ENCODE measurements at regions not wholly inside any gene's neighbourhood (a gene's known extent, or its start where the extent isn't known, plus 50 kb on each side); places are given as distances from the start of the nearest gene placed in this dataset.
A peak's percentile ranks its signal among the peaks of the same experiment; 100 is the strongest.

- Histone ChIP-seq H3K9me3 (no peaks in the 10 kb centered on the region), H3K27me3 (no peaks in the 10 kb centered on the region), H3K36me3 (no peaks in the 10 kb centered on the region), H3K4me3 (no peak overlapping the region)
- DNase-seq, result no peak
Observed at GRCh38 chr11:98835335-98835734, 185.4 kb upstream of the CNTN5 start.

- no peak for DNase-seq
- no peak overlapping the region for H3K4me3 ChIP-seq
- no peaks in the 10 kb centered on the region for H3K36me3 ChIP-seq
- no peaks in the 10 kb centered on the region for H3K27me3 ChIP-seq
- no peaks in the 10 kb centered on the region for H3K9me3 ChIP-seq
Observed at GRCh38 chr11:98836156-98836555, 184.6 kb upstream of the CNTN5 start.

GRCh38 chr11:98842187-98842586 lies 178.6 kb upstream of the CNTN5 start:
- Histone ChIP-seq H3K27me3 (no peaks in the 10 kb centered on the region), H3K36me3 (no peaks in the 10 kb centered on the region), H3K4me3 (no peak overlapping the region), H3K9me3 (no peaks in the 10 kb centered on the region; the same call in 1 of the 2 replicates)
- DNase-seq, result no peak

GRCh38 chr11:98862169-98862568 lies 158.6 kb upstream of the CNTN5 start:
- Histone ChIP-seq H3K4me3 (no peak overlapping the region), H3K36me3 (no peaks in the 10 kb centered on the region), H3K9me3 (no peaks in the 10 kb centered on the region), H3K27me3 (no peaks in the 10 kb centered on the region)
- DNase-seq, result no peak

- no peak for DNase-seq
- Histone ChIP-seq H3K27me3 (no peaks in the 10 kb centered on the region), H3K9me3 (no peaks in the 10 kb centered on the region), H3K36me3 (no peaks in the 10 kb centered on the region), H3K4me3 (no peak overlapping the region)
Observed at GRCh38 chr11:98871690-98872089, 149.1 kb upstream of the CNTN5 start.

- H3K36me3 ChIP-seq, result no peaks in the 10 kb centered on the region
- no peak overlapping the region for H3K4me3 ChIP-seq
- H3K27me3 ChIP-seq, result no peaks in the 10 kb centered on the region
- H3K9me3 ChIP-seq, result no peaks in the 10 kb centered on the region
- DNase-seq, result no peak
Observed at GRCh38 chr11:98874050-98874449, 146.7 kb upstream of the CNTN5 start.

GRCh38 chr11:98895936-98896335 lies 124.8 kb upstream of the CNTN5 start:
- Histone ChIP-seq H3K36me3 (no peaks in the 10 kb centered on the region), H3K9me3 (no peaks in the 10 kb centered on the region), H3K27me3 (no peaks in the 10 kb centered on the region), H3K4me3 (no peak overlapping the region)
- no peak for DNase-seq

GRCh38 chr11:98940913-98941312 lies 79.8 kb upstream of the CNTN5 start:
- Histone ChIP-seq H3K4me3 (no peak overlapping the region), H3K36me3 (no peaks in the 10 kb centered on the region), H3K27me3 (no peaks in the 10 kb centered on the region), H3K9me3 (no peaks in the 10 kb centered on the region)
- DNase-seq, result peak; percentile 1

- H3K36me3 ChIP-seq, result no peaks in the 10 kb centered on the region
- no peak for DNase-seq
- no peak overlapping the region for H3K4me3 ChIP-seq
- H3K27me3 ChIP-seq, result no peaks in the 10 kb centered on the region
- no peaks in the 10 kb centered on the region for H3K9me3 ChIP-seq
Observed at GRCh38 chr11:98944461-98944860, 76.3 kb upstream of the CNTN5 start.

GRCh38 chr11:98952107-98952506 lies 68.6 kb upstream of the CNTN5 start:
- no peaks in the 10 kb centered on the region for H3K36me3 ChIP-seq
- H3K27me3 ChIP-seq, result 0 out of 2 replicates have a peak, but pooled peaks cover 2% of the 10 kb centered on the region
- H3K4me3 ChIP-seq, result no peak overlapping the region
- DNase-seq, result no peak
- H3K9me3 ChIP-seq, result no peaks in the 10 kb centered on the region

- no peaks in the 10 kb centered on the region for H3K36me3 ChIP-seq
- no peak overlapping the region for H3K4me3 ChIP-seq
- no peaks in the 10 kb centered on the region for H3K9me3 ChIP-seq
- no peak for DNase-seq
- H3K27me3 ChIP-seq, result 0 out of 2 replicates have a peak, but pooled peaks cover 2% of the 10 kb centered on the region
Observed at GRCh38 chr11:98955551-98955950, 65.2 kb upstream of the CNTN5 start.

- DNase-seq, result no peak
- no peak overlapping the region for H3K4me3 ChIP-seq
- no peaks in the 10 kb centered on the region for H3K27me3 ChIP-seq
- no peaks in the 10 kb centered on the region for H3K36me3 ChIP-seq
- H3K9me3 ChIP-seq, result no peaks in the 10 kb centered on the region
Observed at GRCh38 chr11:98964146-98964545, 56.6 kb upstream of the CNTN5 start.

- Histone ChIP-seq H3K9me3 (no peaks in the 10 kb centered on the region), H3K4me3 (no peak overlapping the region), H3K36me3 (no peaks in the 10 kb centered on the region), H3K27me3 (no peaks in the 10 kb centered on the region)
- DNase-seq, result no peak
Observed at GRCh38 chr11:98965358-98965757, 55.4 kb upstream of the CNTN5 start.

GRCh38 chr11:98965775-98966174 lies 55.0 kb upstream of the CNTN5 start:
- H3K36me3 ChIP-seq, result no peaks in the 10 kb centered on the region
- no peak overlapping the region for H3K4me3 ChIP-seq
- no peaks in the 10 kb centered on the region for H3K27me3 ChIP-seq
- H3K9me3 ChIP-seq, result no peaks in the 10 kb centered on the region
- no peak for DNase-seq

GRCh38 chr11:98967005-98967404 lies 53.7 kb upstream of the CNTN5 start:
- Histone ChIP-seq H3K27me3 (no peaks in the 10 kb centered on the region), H3K36me3 (no peaks in the 10 kb centered on the region), H3K9me3 (no peaks in the 10 kb centered on the region), H3K4me3 (no peak overlapping the region)
- no peak for DNase-seq
